Neural progenitor cell (in vitro differentiated cells): ENCODE measurements at regions not wholly inside any gene's neighbourhood (a gene's known extent, or its start where the extent isn't known, plus 50 kb on each side); places are given as distances from the start of the nearest gene placed in this dataset.
"Not testable (repeated sequence)": the region's sequence is repeated elsewhere in the genome, so short reads cannot be mapped to it uniquely, and the experiment has no call there.

ENCODE experiments used
- DNase-seq: peaks from one replicate; pipeline ENCODE4 v3.0.0-alpha.2; 2016; ENCODE audit warnings: low spot score
- H2AFZ ChIP-seq: fragments of 200-600 bp; sonication (generic); replicated peaks from 2 replicates; pipeline ENCODE4 v1.6.1; 2016; ENCODE audit warnings: antibody characterized with exemption
- H3F3A ChIP-seq: fragments of 200-600 bp; sonication (generic); 2 replicates; pipeline ENCODE4 v1.6.1; 2016; ENCODE audit warnings: antibody characterized with exemption, low read depth
- H3K27ac ChIP-seq: fragments of 200-600 bp; sonication (generic); 2 replicates; pipeline ENCODE4 v1.5.1; 2016; ENCODE audit warnings: mild to moderate bottlenecking
- H3K27me3 ChIP-seq: fragments of 200-600 bp; sonication (generic); 2 replicates; pipeline ENCODE4 v1.6.1; 2016; ENCODE audit warnings: mild to moderate bottlenecking, moderate library complexity
- H3K36me3 ChIP-seq: fragments of 200-600 bp; sonication (generic); 2 replicates; pipeline ENCODE4 v1.5.1; 2016
- H3K4me1 ChIP-seq: fragments of 200-600 bp; sonication (generic); 2 replicates; pipeline ENCODE4 v1.6.1; 2016; ENCODE audit warnings: mixed run types
- H3K4me2 ChIP-seq: fragments of 200-600 bp; sonication (generic); 2 replicates; pipeline ENCODE4 v1.6.1; 2016
- H3K4me3 ChIP-seq: fragments of 200-600 bp; sonication (generic); 2 replicates; pipeline ENCODE4 v1.5.1; 2016
- H3K79me2 ChIP-seq: fragments of 200-600 bp; sonication (generic); 2 replicates; pipeline ENCODE4 v1.6.1; 2016; ENCODE audit warnings: low read depth
- H3K9ac ChIP-seq: fragments of 200-600 bp; sonication (generic); 2 replicates; pipeline ENCODE4 v1.6.1; 2016
- H3K9me3 ChIP-seq: fragments of 200-600 bp; sonication (generic); 2 replicates; pipeline ENCODE4 v1.5.1; 2016; ENCODE audit warnings: low read depth
- H4K20me1 ChIP-seq: fragments of 200-600 bp; sonication (generic); 2 replicates; pipeline ENCODE4 v1.6.1; 2016; ENCODE audit warnings: low read depth
- H3K27ac Mint-ChIP-seq: 3 replicates; pipeline ENCODE4 v1.8.0; 2021; ENCODE audit warnings: mixed read lengths
- H3K27me3 Mint-ChIP-seq: 2 replicates; pipeline ENCODE4 v1.8.0; 2022; ENCODE audit warnings: low read depth, mild to moderate bottlenecking, inconsistent platforms, moderate library complexity, mixed read lengths; ENCODE audit not compliant: insufficient read depth
- H3K36me3 Mint-ChIP-seq: 3 replicates; pipeline ENCODE4 v1.8.0; 2021; ENCODE audit warnings: mixed read lengths
- H3K4me1 Mint-ChIP-seq: 3 replicates; pipeline ENCODE4 v1.8.0; 2021; ENCODE audit warnings: mixed read lengths
- H3K4me3 Mint-ChIP-seq: 3 replicates; pipeline ENCODE4 v1.8.0; 2021; ENCODE audit warnings: mild to moderate bottlenecking, moderate library complexity, mixed read lengths
- H3K9me3 Mint-ChIP-seq: 3 replicates; pipeline ENCODE4 v1.8.0; 2020; ENCODE audit warnings: mixed read lengths
- CTCF ChIP-seq: fragments of 200-600 bp; sonication (generic); IDR thresholded peaks from 2 replicates; pipeline ENCODE4 v1.5.1; 2017; ENCODE audit warnings: antibody characterized with exemption, mild to moderate bottlenecking
- EZH2 ChIP-seq: fragments of 200-600 bp; sonication (generic); IDR thresholded peaks from 2 replicates; pipeline ENCODE4 v1.6.1; 2017; ENCODE audit warnings: antibody characterized with exemption, mild to moderate bottlenecking, moderate library complexity
- EZH2phosphoT487 ChIP-seq: fragments of 200-600 bp; sonication (generic); IDR thresholded peaks from 2 replicates; pipeline ENCODE4 v1.6.1; 2017; ENCODE audit warnings: antibody characterized with exemption

GRCh38 chr16:54879681-54880080 lies 51.0 kb upstream of the IRX5 start:
- H3K9me3 Mint-ChIP-seq, result peaks cover 10% of the 10 kb centered on the region
- H3K36me3 ChIP-seq, result no peaks in the 10 kb centered on the region
- H3K79me2 ChIP-seq, result no peaks in the 10 kb centered on the region
- no peak overlapping the region for H3K4me3 Mint-ChIP-seq
- no peaks in the 10 kb centered on the region for H3K27me3 ChIP-seq
- peaks cover 11% of the 10 kb centered on the region for H3K4me1 Mint-ChIP-seq
- no peaks in the 10 kb centered on the region for H3F3A ChIP-seq
- H3K4me1 ChIP-seq, result peaks cover 12% of the 10 kb centered on the region
- H4K20me1 ChIP-seq, result no peaks in the 10 kb centered on the region
- H3K36me3 Mint-ChIP-seq, result peaks cover 3% of the 10 kb centered on the region
- H3K9ac ChIP-seq, result no peak overlapping the region
- no peaks in the 10 kb centered on the region for H3K9me3 ChIP-seq
- H3K4me3 ChIP-seq, result no peak overlapping the region
- H2AFZ ChIP-seq, result no peak overlapping the region
- no peak overlapping the region for H3K4me2 ChIP-seq
- no peak for DNase-seq
- H3K27me3 Mint-ChIP-seq, result peaks cover 2% of the 10 kb centered on the region
- H3K27ac Mint-ChIP-seq, result no peak overlapping the region
- no peak for TF ChIP-seq CTCF
- no peak for TF ChIP-seq EZH2phosphoT487
- TF ChIP-seq EZH2, result no peak
- H3K27ac ChIP-seq, result no peak overlapping the region

- H4K20me1 ChIP-seq, result no peaks in the 10 kb centered on the region
- peaks cover 14% of the 10 kb centered on the region for H3K4me1 Mint-ChIP-seq
- DNase-seq, result no peak
- H3K9me3 Mint-ChIP-seq, result peaks cover 5% of the 10 kb centered on the region
- H3K27me3 ChIP-seq, result no peaks in the 10 kb centered on the region
- H3K27ac Mint-ChIP-seq, result no peak overlapping the region
- no peak for TF ChIP-seq EZH2
- TF ChIP-seq EZH2phosphoT487, result no peak
- TF ChIP-seq CTCF, result no peak
- no peak overlapping the region for H2AFZ ChIP-seq
- H3F3A ChIP-seq, result no peaks in the 10 kb centered on the region
- H3K79me2 ChIP-seq, result no peaks in the 10 kb centered on the region
- no peak overlapping the region for H3K9ac ChIP-seq
- no peaks in the 10 kb centered on the region for H3K36me3 ChIP-seq
- H3K27me3 Mint-ChIP-seq, result peaks cover 2% of the 10 kb centered on the region
- no peak overlapping the region for H3K27ac ChIP-seq
- no peaks in the 10 kb centered on the region for H3K9me3 ChIP-seq
- H3K4me3 ChIP-seq, result no peak overlapping the region
- no peaks in the 10 kb centered on the region for H3K36me3 Mint-ChIP-seq
- no peak overlapping the region for H3K4me2 ChIP-seq
- peaks cover 12% of the 10 kb centered on the region for H3K4me1 ChIP-seq
- H3K4me3 Mint-ChIP-seq, result no peak overlapping the region
Observed at GRCh38 chr16:54878301-54878700, 52.4 kb upstream of the IRX5 start.

GRCh38 chr16:54875443-54875842 lies 55.2 kb upstream of the IRX5 start:
- H3F3A ChIP-seq, result no peaks in the 10 kb centered on the region
- Mint-ChIP-seq H3K4me3 (peak overlapping the region; percentile 30), H3K36me3 (no peaks in the 10 kb centered on the region), H3K27me3 (peaks cover 3% of the 10 kb centered on the region), H3K4me1 (peaks cover 14% of the 10 kb centered on the region), H3K9me3 (peaks cover 3% of the 10 kb centered on the region), H3K27ac (peak overlapping the region; percentile 90)
- H2AFZ ChIP-seq, result peak overlapping the region; percentile 57
- no peaks in the 10 kb centered on the region for H3K9me3 ChIP-seq
- H3K9ac ChIP-seq, result no peak overlapping the region
- H3K27me3 ChIP-seq, result no peaks in the 10 kb centered on the region
- no peaks in the 10 kb centered on the region for H3K79me2 ChIP-seq
- H4K20me1 ChIP-seq, result no peaks in the 10 kb centered on the region
- no peak overlapping the region for H3K27ac ChIP-seq
- TF ChIP-seq EZH2phosphoT487 (no peak), EZH2 (no peak), CTCF (no peak)
- peaks cover 8% of the 10 kb centered on the region for H3K4me1 ChIP-seq
- no peak overlapping the region for H3K4me2 ChIP-seq
- H3K36me3 ChIP-seq, result no peaks in the 10 kb centered on the region
- DNase-seq, result peak; percentile 13
- no peak overlapping the region for H3K4me3 ChIP-seq

GRCh38 chr16:54873716-54874373 lies 56.8 kb upstream of the IRX5 start:
- not testable (repeated sequence) for H3K27me3 Mint-ChIP-seq, DNase-seq, H3K9me3 Mint-ChIP-seq, H3K9me3 ChIP-seq, H3K9ac ChIP-seq, H3K79me2 ChIP-seq, H3K4me1 ChIP-seq, H3K27me3 ChIP-seq, H3K4me2 ChIP-seq, H3K4me3 Mint-ChIP-seq, H3K27ac Mint-ChIP-seq, H3K4me3 ChIP-seq, H3K36me3 Mint-ChIP-seq, H3K27ac ChIP-seq, H4K20me1 ChIP-seq, H3K36me3 ChIP-seq, H3F3A ChIP-seq
- H2AFZ ChIP-seq, result peak overlapping the region; percentile 34
- H3K4me1 Mint-ChIP-seq, result peaks cover 14% of the 10 kb centered on the region
